ENCODE measurements at regions not wholly inside any gene's neighbourhood (a gene's known extent, or its start where the extent isn't known, plus 50 kb on each side); places are given as distances from the start of the nearest gene placed in this dataset.
A peak's percentile ranks its signal among the peaks of the same experiment; 100 is the strongest.
"Not testable (repeated sequence)": the region's sequence is repeated elsewhere in the genome, so short reads cannot be mapped to it uniquely, and the experiment has no call there.

DNA sequence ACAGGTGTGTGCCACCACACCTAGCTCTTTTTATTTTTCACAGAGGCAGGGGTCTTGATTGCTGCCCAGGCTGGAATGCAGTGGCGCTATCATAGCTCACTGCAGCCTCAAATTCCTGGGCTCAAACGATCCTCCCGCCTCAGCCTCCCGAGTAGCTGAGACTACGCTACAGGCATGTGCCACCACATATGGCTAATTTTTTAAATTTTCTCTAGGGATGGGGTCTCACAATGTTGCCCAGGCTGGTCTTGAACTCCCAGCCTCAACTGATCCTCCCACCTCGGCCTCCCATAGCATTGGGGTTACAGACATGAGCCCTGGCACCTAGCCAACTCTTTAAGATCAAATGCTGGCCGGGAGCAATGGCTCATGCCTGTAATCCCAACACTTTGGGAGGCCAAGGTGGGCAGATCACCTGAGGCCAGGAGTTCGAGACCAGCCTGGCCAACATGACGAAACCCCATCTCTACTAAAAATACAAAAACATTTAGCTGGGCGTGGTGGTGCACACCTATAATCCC is 50.6 kb upstream of the MYL10 start:
- not testable (repeated sequence) for H3K4me3 ChIP-seq (ENCODE audit: low read length); DNase-seq (ENCODE audit: low read depth)

DNA sequence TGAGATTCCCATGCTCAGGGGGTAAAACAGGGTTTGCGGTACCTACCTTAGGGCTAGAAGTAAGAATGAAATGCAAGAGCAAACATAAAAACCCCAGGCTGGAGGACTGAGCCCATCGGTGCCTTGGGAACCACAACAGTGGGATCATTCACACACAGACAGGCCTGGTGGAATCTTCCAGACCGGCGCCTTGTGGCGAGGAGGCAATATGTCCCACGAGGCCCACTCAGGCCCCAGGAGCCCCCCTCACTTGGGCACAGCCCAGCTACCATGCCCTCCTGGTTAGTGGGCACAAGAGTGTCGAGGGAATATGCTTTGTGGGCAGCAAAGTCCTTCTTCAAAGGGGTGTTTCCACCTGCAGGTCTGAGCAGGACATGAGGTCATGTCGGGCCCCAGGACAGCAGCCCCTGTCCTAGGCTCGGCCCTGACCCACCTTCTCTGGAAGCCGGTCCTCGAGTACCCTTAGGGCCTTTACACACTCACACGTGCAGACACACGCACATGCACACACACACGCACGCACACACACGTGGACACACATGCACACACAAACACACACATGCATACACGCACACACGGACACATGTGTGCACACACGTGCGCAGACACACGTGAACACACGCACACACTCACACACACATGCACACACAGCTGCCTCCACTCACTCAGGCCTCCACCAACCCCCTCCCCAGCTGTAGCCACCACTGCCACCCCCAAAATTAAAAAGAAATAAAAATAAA is 51.5 kb upstream of the MYL10 start:
- no peak overlapping the region for H3K4me3 ChIP-seq (ENCODE audit: low read length)
- TF ChIP-seq, protein P1, sequence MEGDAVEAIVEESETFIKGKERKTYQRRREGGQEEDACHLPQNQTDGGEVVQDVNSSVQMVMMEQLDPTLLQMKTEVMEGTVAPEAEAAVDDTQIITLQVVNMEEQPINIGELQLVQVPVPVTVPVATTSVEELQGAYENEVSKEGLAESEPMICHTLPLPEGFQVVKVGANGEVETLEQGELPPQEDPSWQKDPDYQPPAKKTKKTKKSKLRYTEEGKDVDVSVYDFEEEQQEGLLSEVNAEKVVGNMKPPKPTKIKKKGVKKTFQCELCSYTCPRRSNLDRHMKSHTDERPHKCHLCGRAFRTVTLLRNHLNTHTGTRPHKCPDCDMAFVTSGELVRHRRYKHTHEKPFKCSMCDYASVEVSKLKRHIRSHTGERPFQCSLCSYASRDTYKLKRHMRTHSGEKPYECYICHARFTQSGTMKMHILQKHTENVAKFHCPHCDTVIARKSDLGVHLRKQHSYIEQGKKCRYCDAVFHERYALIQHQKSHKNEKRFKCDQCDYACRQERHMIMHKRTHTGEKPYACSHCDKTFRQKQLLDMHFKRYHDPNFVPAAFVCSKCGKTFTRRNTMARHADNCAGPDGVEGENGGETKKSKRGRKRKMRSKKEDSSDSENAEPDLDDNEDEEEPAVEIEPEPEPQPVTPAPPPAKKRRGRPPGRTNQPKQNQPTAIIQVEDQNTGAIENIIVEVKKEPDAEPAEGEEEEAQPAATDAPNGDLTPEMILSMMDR (IDR thresholded peaks at IDR 0.05; ENCODE audit: insufficient read depth, low read depth, low read length, missing control alignments) = no peak
- DNase-seq (ENCODE audit: low read depth) = no peak

DNA sequence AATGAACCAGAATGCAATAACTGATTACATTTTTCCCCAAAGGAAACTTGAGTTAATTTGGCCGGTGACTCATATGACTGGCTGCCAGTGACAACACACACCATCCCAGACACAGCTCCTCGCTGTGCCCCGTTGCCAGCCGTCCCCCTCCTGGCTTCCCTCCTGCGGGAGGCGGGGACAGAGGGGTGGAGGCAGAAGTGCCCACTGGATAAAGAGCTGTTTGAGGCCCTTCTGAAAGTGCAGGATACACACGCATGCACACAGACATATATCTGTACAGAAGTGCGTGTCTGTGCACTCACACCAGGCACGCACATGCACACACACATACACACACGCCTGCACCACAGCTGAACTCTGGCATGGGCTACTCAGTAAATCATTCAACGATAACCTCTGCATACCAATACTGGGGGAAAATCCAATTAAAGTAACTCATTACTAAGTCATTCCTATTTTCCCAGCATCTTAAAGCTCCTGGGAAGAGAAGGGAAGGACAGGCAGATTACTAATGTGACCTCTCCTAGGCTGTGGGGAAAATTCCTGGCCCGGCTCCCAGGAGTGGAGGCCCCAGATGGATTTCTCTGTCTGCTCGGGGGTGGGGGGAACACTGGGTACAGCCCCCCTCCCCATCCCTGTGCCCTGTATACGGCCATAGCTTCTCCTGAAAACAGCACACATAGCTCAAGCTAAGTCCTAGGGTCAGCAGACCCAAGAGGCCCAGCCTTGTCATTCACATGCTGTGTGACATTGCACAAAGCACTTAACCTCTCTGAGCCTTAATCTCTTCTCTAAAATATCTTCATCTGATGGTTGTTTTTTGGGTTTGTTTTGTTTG is 52.3 kb upstream of the MYL10 start:
- H3K4me3 ChIP-seq (ENCODE audit: low read length) = no peak overlapping the region
- DNase-seq (ENCODE audit: low read depth) = peak; percentile 69
- TF ChIP-seq, protein P1 (IDR thresholded peaks at IDR 0.05; ENCODE audit: insufficient read depth, low read depth, low read length, missing control alignments) = no peak

DNA sequence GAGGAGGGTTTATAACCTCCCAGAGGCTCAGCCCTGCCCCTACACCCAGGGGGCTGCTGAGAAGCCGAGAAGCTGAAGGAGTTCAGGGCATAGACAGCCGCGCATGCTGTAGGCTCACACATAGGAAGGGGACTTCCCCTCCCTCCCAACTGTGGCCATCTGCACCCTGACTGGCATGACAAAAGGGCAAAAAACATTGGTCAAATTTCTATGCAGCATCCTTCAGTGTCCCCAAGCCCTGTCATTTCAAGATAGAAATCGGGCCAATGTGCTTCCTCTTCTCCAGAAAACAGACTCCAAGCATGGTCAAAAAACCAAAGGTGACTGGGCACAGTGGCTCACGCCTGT is 55.9 kb upstream of the MYL10 start:
- no peak overlapping the region for H3K4me3 ChIP-seq (ENCODE audit: low read length)
- TF ChIP-seq, protein P1 (IDR thresholded peaks at IDR 0.05; ENCODE audit: insufficient read depth, low read depth, low read length, missing control alignments) = no peak
- DNase-seq (ENCODE audit: low read depth) = no peak

DNA sequence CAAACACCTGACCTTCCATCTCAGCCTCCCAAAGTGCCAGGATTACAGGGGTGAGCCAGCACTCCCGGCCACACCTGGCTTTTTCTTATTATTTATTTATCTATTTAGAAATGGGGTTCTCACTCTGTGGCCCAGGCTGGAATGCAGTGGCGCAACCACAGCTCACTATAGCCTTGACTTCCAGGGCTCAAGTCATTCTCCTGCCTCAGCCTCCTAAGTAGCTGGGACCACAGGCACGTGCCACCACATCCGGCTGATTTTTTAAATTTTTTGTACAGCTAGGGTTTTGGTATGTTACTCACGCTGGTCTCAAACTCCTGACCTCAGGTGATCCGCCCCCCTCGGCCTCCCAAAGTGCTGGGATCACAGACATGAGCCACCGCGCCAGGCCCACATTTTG is 56.9 kb upstream of the MYL10 start:
- peak; percentile 18 for DNase-seq (ENCODE audit: low read depth)
- TF ChIP-seq, protein P1 (IDR thresholded peaks at IDR 0.05; ENCODE audit: insufficient read depth, low read depth, low read length, missing control alignments) = no peak
- H3K4me3 ChIP-seq (ENCODE audit: low read length) = no peak overlapping the region

DNA sequence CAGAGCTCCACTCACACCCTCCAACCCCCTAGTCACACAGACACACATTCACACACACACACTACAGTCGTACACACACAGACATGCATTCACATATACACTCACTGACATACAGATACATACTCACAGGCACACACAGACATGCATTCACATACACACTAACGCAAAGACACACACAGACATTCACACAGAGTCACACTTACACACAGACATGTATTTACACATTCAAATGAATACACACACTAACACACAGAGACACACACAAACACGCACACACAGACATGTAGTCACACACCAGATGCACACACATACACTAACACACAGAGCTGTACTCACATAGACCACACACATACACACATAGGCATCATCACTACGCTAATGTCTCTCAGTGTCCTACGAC is 58.0 kb upstream of the MYL10 start:
- TF ChIP-seq, protein P1 (IDR thresholded peaks at IDR 0.05; ENCODE audit: insufficient read depth, low read depth, low read length, missing control alignments) = no peak
- DNase-seq (ENCODE audit: low read depth) = no peak
- H3K4me3 ChIP-seq (ENCODE audit: low read length) = no peak overlapping the region

DNA sequence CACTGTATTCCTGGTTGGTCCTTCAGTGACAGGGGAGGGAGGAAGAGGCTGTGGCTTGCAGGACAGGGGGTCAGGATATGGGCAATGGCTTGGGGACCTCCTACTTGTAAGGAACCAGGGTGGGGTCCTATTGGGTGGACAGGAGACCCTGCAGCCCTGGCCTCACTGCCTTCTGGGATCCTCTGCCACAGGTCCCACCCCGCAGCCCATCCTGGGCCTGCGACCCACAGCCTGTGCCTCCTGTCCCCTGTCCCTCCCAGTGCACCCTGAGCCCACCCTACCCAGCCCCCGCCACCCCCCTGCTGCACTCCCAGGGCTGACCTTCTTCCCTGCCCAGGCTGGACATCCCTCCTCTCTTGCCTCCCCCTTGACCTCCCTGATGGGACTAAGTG is 58.7 kb upstream of the MYL10 start:
- H3K4me3 ChIP-seq (ENCODE audit: low read length) = no peak overlapping the region
- no peak for DNase-seq (ENCODE audit: low read depth)
- TF ChIP-seq, protein P1 (IDR thresholded peaks at IDR 0.05; ENCODE audit: insufficient read depth, low read depth, low read length, missing control alignments) = no peak
